ENCODE measurements at regions not wholly inside any gene's neighbourhood (a gene's known extent, or its start where the extent isn't known, plus 50 kb on each side); places are given as distances from the start of the nearest gene placed in this dataset.

DNA sequence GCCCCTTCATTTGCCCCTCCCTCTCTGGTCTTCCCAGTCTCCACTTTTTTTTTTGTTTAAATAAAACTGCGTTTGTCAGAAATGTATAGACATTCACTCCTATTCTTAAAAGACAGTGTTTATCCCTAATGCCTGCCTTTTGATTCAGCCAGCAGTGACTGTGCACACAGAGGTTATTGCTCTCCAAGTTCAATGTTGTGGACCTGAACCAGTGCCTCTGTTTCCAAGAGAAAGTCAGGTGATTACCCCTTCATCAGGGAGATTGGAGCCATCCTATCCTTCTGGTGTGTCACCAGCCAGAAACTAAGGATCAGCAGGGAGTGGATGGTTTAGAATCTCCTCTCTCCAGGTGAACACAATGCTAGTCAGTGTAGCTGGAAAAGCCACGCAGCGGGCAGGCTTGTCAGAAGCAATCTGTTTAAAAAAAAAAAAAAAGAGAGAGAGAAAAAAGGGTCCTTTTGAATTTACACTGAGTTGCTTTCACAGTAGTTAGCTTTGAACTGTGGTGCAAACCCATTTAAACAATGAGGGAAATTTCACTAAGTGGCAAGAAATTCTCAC is 167.5 kb upstream of the DMRT1 start:
- TF ChIP-seq POLR2A (IDR thresholded peaks at IDR 0.05; ENCODE audit: low read depth, low read length), result no peak
- TF ChIP-seq TAF1 (IDR thresholded peaks at IDR 0.05; ENCODE audit: low read depth, low read length), result no peak
- no peak for TF ChIP-seq POLR2AphosphoS5 (IDR thresholded peaks at IDR 0.05; ENCODE audit: low read depth, low read length)

Data from GM12891 (cell line).